ENCODE measurements at regions not wholly inside any gene's neighbourhood (a gene's known extent, or its start where the extent isn't known, plus 50 kb on each side); places are given as distances from the start of the nearest gene placed in this dataset.
"Not testable (repeated sequence)": the region's sequence is repeated elsewhere in the genome, so short reads cannot be mapped to it uniquely, and the experiment has no call there.

GRCh38 chr9:2497666-2498400, 123.8 kb upstream of the VLDLR start:
- DNase-seq (ENCODE audit: low spot score): no peak

GRCh38 chr9:2502210-2502609, 119.4 kb upstream of the VLDLR start:
- DNase-seq (ENCODE audit: low spot score): no peak

- DNase-seq (ENCODE audit: low spot score): peak; percentile 7
Measured at GRCh38 chr9:2502760-2503159, 118.8 kb upstream of the VLDLR start.

- DNase-seq (ENCODE audit: low spot score): no peak
Measured at GRCh38 chr9:2506321-2506720, 115.3 kb upstream of the VLDLR start.

GRCh38 chr9:2523591-2523990, 98.0 kb upstream of the VLDLR start:
- no peak for DNase-seq (ENCODE audit: low spot score)

GRCh38 chr9:2524601-2525000, 97.0 kb upstream of the VLDLR start:
- no peak for DNase-seq (ENCODE audit: low spot score)

GRCh38 chr9:2525147-2525546, 96.4 kb upstream of the VLDLR start:
- DNase-seq (ENCODE audit: low spot score): no peak

- DNase-seq (ENCODE audit: low spot score): no peak
Measured at GRCh38 chr9:2526071-2526828, 95.3 kb upstream of the VLDLR start.

- no peak for DNase-seq (ENCODE audit: low spot score)
Measured at GRCh38 chr9:2531481-2531880, 90.1 kb upstream of the VLDLR start.

GRCh38 chr9:2536511-2536910, 85.1 kb upstream of the VLDLR start:
- no peak for DNase-seq (ENCODE audit: low spot score)

- no peak for DNase-seq (ENCODE audit: low spot score)
Measured at GRCh38 chr9:2545881-2546490, 75.6 kb upstream of the VLDLR start.

GRCh38 chr9:2555899-2556600, 65.5 kb upstream of the VLDLR start:
- DNase-seq (ENCODE audit: low spot score): not testable (repeated sequence)

- DNase-seq (ENCODE audit: low spot score): no peak
Measured at GRCh38 chr9:2557693-2558092, 63.9 kb upstream of the VLDLR start.

- peak; percentile 80 for DNase-seq (ENCODE audit: low spot score)
Measured at GRCh38 chr9:2559192-2560152, 62.1 kb upstream of the VLDLR start.

- no peak for DNase-seq (ENCODE audit: low spot score)
Measured at GRCh38 chr9:2560180-2560579, 61.4 kb upstream of the VLDLR start.

- no peak for DNase-seq (ENCODE audit: low spot score)
Measured at GRCh38 chr9:2565676-2566340, 55.8 kb upstream of the VLDLR start.

- no peak for DNase-seq (ENCODE audit: low spot score)
Measured at GRCh38 chr9:2567922-2568321, 53.7 kb upstream of the VLDLR start.

- no peak for DNase-seq (ENCODE audit: low spot score)
Measured at GRCh38 chr9:2568689-2569088, 52.9 kb upstream of the VLDLR start.

GRCh38 chr9:2570615-2571479, 50.7 kb upstream of the VLDLR start:
- DNase-seq (ENCODE audit: low spot score): peak; percentile 8

All from AG08396 (cell line).